ENCODE measurements at regions not wholly inside any gene's neighbourhood (a gene's known extent, or its start where the extent isn't known, plus 50 kb on each side); places are given as distances from the start of the nearest gene placed in this dataset.

GRCh38 chr10:121084016-121084674, 233.0 kb downstream of the WDR11 start:
- no peak overlapping the region for H2AFZ ChIP-seq (ENCODE audit: low read depth, low read length, severe bottlenecking)
- no peaks in the 10 kb centered on the region for H3K9me3 ChIP-seq (ENCODE audit: insufficient read depth, low read length)
- no peak overlapping the region for H3K4me3 ChIP-seq (ENCODE audit: insufficient read depth, low read length, poor library complexity, severe bottlenecking)
- H3K36me3 ChIP-seq (ENCODE audit: low read length), result no peaks in the 10 kb centered on the region
- H4K20me1 ChIP-seq (ENCODE audit: low read depth, low read length), result no peaks in the 10 kb centered on the region
- no peaks in the 10 kb centered on the region for H3F3A ChIP-seq (ENCODE audit: insufficient read depth)
- no peak overlapping the region for H3K9ac ChIP-seq (ENCODE audit: low read length)
- no peaks in the 10 kb centered on the region for H3K79me2 ChIP-seq (ENCODE audit: insufficient read depth, low read length)
- H3K27ac ChIP-seq (ENCODE audit: low read depth, low read length), result no peak overlapping the region
- no peak overlapping the region for H3K4me2 ChIP-seq (ENCODE audit: low read depth, low read length, poor library complexity, severe bottlenecking)
- H3K27me3 ChIP-seq (ENCODE audit: low read length), result no peaks in the 10 kb centered on the region
- TF ChIP-seq EZH2phosphoT487 (conservative IDR thresholded peaks at IDR 0.05; ENCODE audit: low read length) (no peak), CTCF (IDR thresholded peaks at IDR 0.05; ENCODE audit: insufficient read depth, low read length, poor library complexity, severe bottlenecking) (no peak)
- no peaks in the 10 kb centered on the region for H3K9me2 ChIP-seq (replicated peaks; ENCODE audit: insufficient read depth, low read length)

DNA sequence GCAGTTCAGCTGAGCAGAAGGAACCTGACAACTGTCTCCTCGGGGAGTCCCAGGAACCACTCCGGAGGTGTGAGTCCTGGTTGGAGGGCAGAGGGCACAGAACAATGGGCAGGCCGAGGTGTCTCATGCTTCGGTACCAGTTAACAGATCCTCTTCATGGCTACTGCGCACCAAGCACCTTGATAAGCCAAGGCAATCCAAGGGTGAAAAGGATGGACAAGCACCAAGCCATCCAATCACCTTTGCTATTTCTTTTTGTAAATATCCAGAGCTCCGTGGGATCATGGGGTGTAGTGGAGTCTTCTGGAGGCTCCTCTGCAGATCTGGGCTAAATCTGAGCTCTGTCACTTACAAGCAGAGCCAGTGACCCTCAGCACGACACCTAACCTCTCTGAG, 233.5 kb downstream of the WDR11 start:
- TF ChIP-seq EZH2phosphoT487 (conservative IDR thresholded peaks at IDR 0.05; ENCODE audit: low read length) (no peak), CTCF (IDR thresholded peaks at IDR 0.05; ENCODE audit: insufficient read depth, low read length, poor library complexity, severe bottlenecking) (no peak)
- no peaks in the 10 kb centered on the region for H3K9me2 ChIP-seq (replicated peaks; ENCODE audit: insufficient read depth, low read length)
- no peak overlapping the region for H3K4me2 ChIP-seq (ENCODE audit: low read depth, low read length, poor library complexity, severe bottlenecking)
- H3K4me3 ChIP-seq (ENCODE audit: insufficient read depth, low read length, poor library complexity, severe bottlenecking), result no peak overlapping the region
- no peaks in the 10 kb centered on the region for H3F3A ChIP-seq (ENCODE audit: insufficient read depth)
- H3K36me3 ChIP-seq (ENCODE audit: low read length), result no peaks in the 10 kb centered on the region
- no peaks in the 10 kb centered on the region for H3K79me2 ChIP-seq (ENCODE audit: insufficient read depth, low read length)
- H2AFZ ChIP-seq (ENCODE audit: low read depth, low read length, severe bottlenecking), result no peak overlapping the region
- H4K20me1 ChIP-seq (ENCODE audit: low read depth, low read length), result no peaks in the 10 kb centered on the region
- no peak overlapping the region for H3K9ac ChIP-seq (ENCODE audit: low read length)
- no peaks in the 10 kb centered on the region for H3K27me3 ChIP-seq (ENCODE audit: low read length)
- H3K27ac ChIP-seq (ENCODE audit: low read depth, low read length), result no peak overlapping the region
- no peaks in the 10 kb centered on the region for H3K9me3 ChIP-seq (ENCODE audit: insufficient read depth, low read length)

DNA sequence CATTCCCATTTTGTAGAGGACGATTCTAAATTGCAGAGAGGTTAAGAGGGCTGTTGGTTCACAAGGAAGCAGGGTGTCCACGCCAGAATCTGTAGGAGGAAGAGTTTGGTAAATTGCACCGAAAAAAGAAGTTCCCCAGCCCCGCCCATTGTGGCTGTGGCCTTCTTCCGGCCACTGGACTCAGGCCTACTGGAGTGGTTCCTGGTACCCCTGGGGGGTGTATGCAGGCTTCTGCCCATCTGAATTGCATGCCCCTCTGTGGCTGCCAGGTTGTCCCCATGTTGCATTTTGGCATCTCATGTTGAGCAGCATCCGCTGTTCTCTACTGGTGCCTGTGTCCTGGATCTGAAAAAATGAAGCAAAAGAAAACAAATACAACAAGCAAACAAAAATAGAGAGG, 234.2 kb downstream of the WDR11 start:
- Histone ChIP-seq H3K4me3 (ENCODE audit: insufficient read depth, low read length, poor library complexity, severe bottlenecking) (no peak overlapping the region), H3F3A (ENCODE audit: insufficient read depth) (no peaks in the 10 kb centered on the region), H3K36me3 (ENCODE audit: low read length) (no peaks in the 10 kb centered on the region), H3K27me3 (ENCODE audit: low read length) (no peaks in the 10 kb centered on the region), H3K9me2 (replicated peaks; ENCODE audit: insufficient read depth, low read length) (no peaks in the 10 kb centered on the region), H3K79me2 (ENCODE audit: insufficient read depth, low read length) (no peaks in the 10 kb centered on the region), H3K9ac (ENCODE audit: low read length) (no peak overlapping the region), H3K27ac (ENCODE audit: low read depth, low read length) (no peak overlapping the region), H3K9me3 (ENCODE audit: insufficient read depth, low read length) (no peaks in the 10 kb centered on the region), H3K4me2 (ENCODE audit: low read depth, low read length, poor library complexity, severe bottlenecking) (no peak overlapping the region), H4K20me1 (ENCODE audit: low read depth, low read length) (no peaks in the 10 kb centered on the region), H2AFZ (ENCODE audit: low read depth, low read length, severe bottlenecking) (no peak overlapping the region)
- TF ChIP-seq CTCF (IDR thresholded peaks at IDR 0.05; ENCODE audit: insufficient read depth, low read length, poor library complexity, severe bottlenecking), result no peak
- TF ChIP-seq EZH2phosphoT487 (conservative IDR thresholded peaks at IDR 0.05; ENCODE audit: low read length), result no peak
